ENCODE measurements at regions not wholly inside any gene's neighbourhood (a gene's known extent, or its start where the extent isn't known, plus 50 kb on each side); places are given as distances from the start of the nearest gene placed in this dataset.

- no peak for DNase-seq
- no peaks in the 10 kb centered on the region for H3K9me3 ChIP-seq
- TF ChIP-seq POLR2A (IDR thresholded peaks at IDR 0.05) (no peak), CTCF (IDR thresholded peaks at IDR 0.05) (no peak), EP300 (IDR thresholded peaks at IDR 0.05) (no peak)
- no peak overlapping the region for H3K27ac ChIP-seq
- no peaks in the 10 kb centered on the region for H3K27me3 ChIP-seq
- intact Hi-C loops (cut with DNase I): no loop called here
- H3K36me3 ChIP-seq: no peaks in the 10 kb centered on the region
- WGBS, 3 donors: 64 to 80% (median 71%) methylated on average over 6 of the region's 6 CpGs
- H3K4me1 ChIP-seq (ENCODE audit: insufficient read depth): no peaks in the 10 kb centered on the region
- no peak overlapping the region for H3K4me3 ChIP-seq
Observed at GRCh38 chr11:130711193-130711592, 205.1 kb downstream of the SNX19 start.

- intact Hi-C loops (cut with DNase I): no loop called here
- Histone ChIP-seq H3K9me3 (no peaks in the 10 kb centered on the region), H3K4me3 (no peak overlapping the region), H3K4me1 (ENCODE audit: insufficient read depth) (no peaks in the 10 kb centered on the region), H3K36me3 (no peaks in the 10 kb centered on the region), H3K27ac (no peak overlapping the region), H3K27me3 (no peaks in the 10 kb centered on the region)
- no peak for TF ChIP-seq POLR2A (IDR thresholded peaks at IDR 0.05)
- TF ChIP-seq EP300 (IDR thresholded peaks at IDR 0.05): no peak
- TF ChIP-seq CTCF (IDR thresholded peaks at IDR 0.05): no peak
- DNase-seq: no peak
Observed at GRCh38 chr11:130712480-130712879, 203.8 kb downstream of the SNX19 start.

- Histone ChIP-seq H3K4me3 (no peak overlapping the region), H3K27ac (no peak overlapping the region), H3K9me3 (no peaks in the 10 kb centered on the region), H3K4me1 (ENCODE audit: insufficient read depth) (no peaks in the 10 kb centered on the region), H3K27me3 (no peaks in the 10 kb centered on the region), H3K36me3 (no peaks in the 10 kb centered on the region)
- TF ChIP-seq POLR2A (IDR thresholded peaks at IDR 0.05) (no peak), CTCF (IDR thresholded peaks at IDR 0.05) (no peak), EP300 (IDR thresholded peaks at IDR 0.05) (no peak)
- DNase-seq: no peak
- intact Hi-C loops (cut with DNase I): no loop called here
- WGBS, 3 donors: 56 to 71% (median 63%) methylated on average over 4 of the region's 4 CpGs
Observed at GRCh38 chr11:130715085-130715876, 201.0 kb downstream of the SNX19 start.

- Histone ChIP-seq H3K36me3 (no peaks in the 10 kb centered on the region), H3K9me3 (no peaks in the 10 kb centered on the region), H3K27me3 (no peaks in the 10 kb centered on the region), H3K4me1 (ENCODE audit: insufficient read depth) (peaks cover 2% of the 10 kb centered on the region), H3K4me3 (no peak overlapping the region), H3K27ac (no peak overlapping the region)
- DNase-seq: no peak
- intact Hi-C loops (cut with DNase I): no loop called here
- TF ChIP-seq EP300 (IDR thresholded peaks at IDR 0.05) (no peak), CTCF (IDR thresholded peaks at IDR 0.05) (no peak), POLR2A (IDR thresholded peaks at IDR 0.05) (no peak)
- 64 to 65% (median 64%) methylated on average over 1 of the region's 1 CpG for WGBS, 3 donors
Observed at GRCh38 chr11:130715877-130716220, 200.4 kb downstream of the SNX19 start.

Measured in ovary (tissue), 7 donors.